ENCODE measurements at regions not wholly inside any gene's neighbourhood (a gene's known extent, or its start where the extent isn't known, plus 50 kb on each side); places are given as distances from the start of the nearest gene placed in this dataset.
"Not testable (repeated sequence)": the region's sequence is repeated elsewhere in the genome, so short reads cannot be mapped to it uniquely, and the experiment has no call there.

GRCh38 chr16:60608971-60609370 is 1427.3 kb downstream of the CDH8 start:
- H3K36me3 Mint-ChIP-seq (ENCODE audit: low read depth), result no peaks in the 10 kb centered on the region
- H3K27ac Mint-ChIP-seq, result no peak overlapping the region
- H3K9me3 Mint-ChIP-seq, result peaks cover 13% of the 10 kb centered on the region
- H3K4me3 Mint-ChIP-seq, result no peak overlapping the region
- H3K4me1 Mint-ChIP-seq (ENCODE audit: low read depth), result no peaks in the 10 kb centered on the region
- no peaks in the 10 kb centered on the region for H3K27me3 Mint-ChIP-seq

GRCh38 chr16:60605652-60606051 is 1430.6 kb downstream of the CDH8 start:
- not testable (repeated sequence) for H3K36me3 Mint-ChIP-seq (ENCODE audit: low read depth); H3K4me1 Mint-ChIP-seq (ENCODE audit: low read depth); H3K27ac Mint-ChIP-seq; H3K27me3 Mint-ChIP-seq; H3K4me3 Mint-ChIP-seq
- peaks cover 15% of the 10 kb centered on the region for H3K9me3 Mint-ChIP-seq

GRCh38 chr16:60605176-60605575 is 1431.1 kb downstream of the CDH8 start:
- Mint-ChIP-seq H3K4me3 (no peak overlapping the region), H3K9me3 (peaks cover 15% of the 10 kb centered on the region), H3K4me1 (ENCODE audit: low read depth) (no peaks in the 10 kb centered on the region), H3K27ac (no peak overlapping the region), H3K36me3 (ENCODE audit: low read depth) (no peaks in the 10 kb centered on the region), H3K27me3 (no peaks in the 10 kb centered on the region)

- no peaks in the 10 kb centered on the region for H3K27me3 Mint-ChIP-seq
- no peak overlapping the region for H3K27ac Mint-ChIP-seq
- H3K9me3 Mint-ChIP-seq, result peaks cover 21% of the 10 kb centered on the region
- no peaks in the 10 kb centered on the region for H3K4me1 Mint-ChIP-seq (ENCODE audit: low read depth)
- no peak overlapping the region for H3K4me3 Mint-ChIP-seq
- no peaks in the 10 kb centered on the region for H3K36me3 Mint-ChIP-seq (ENCODE audit: low read depth)
These were observed 1449.7 kb downstream of the CDH8 start for GRCh38 chr16:60586493-60586892.

- Mint-ChIP-seq H3K4me1 (ENCODE audit: low read depth) (no peaks in the 10 kb centered on the region), H3K9me3 (peaks cover 23% of the 10 kb centered on the region), H3K36me3 (ENCODE audit: low read depth) (no peaks in the 10 kb centered on the region), H3K27ac (no peak overlapping the region), H3K27me3 (no peaks in the 10 kb centered on the region), H3K4me3 (no peak overlapping the region)
These were observed 1453.7 kb downstream of the CDH8 start for GRCh38 chr16:60582528-60582927.

GRCh38 chr16:60566901-60567300 is 1469.3 kb downstream of the CDH8 start:
- H3K36me3 Mint-ChIP-seq (ENCODE audit: low read depth), result no peaks in the 10 kb centered on the region
- no peak overlapping the region for H3K27ac Mint-ChIP-seq
- H3K9me3 Mint-ChIP-seq, result peaks cover 7% of the 10 kb centered on the region
- no peaks in the 10 kb centered on the region for H3K4me1 Mint-ChIP-seq (ENCODE audit: low read depth)
- H3K4me3 Mint-ChIP-seq, result no peak overlapping the region
- no peaks in the 10 kb centered on the region for H3K27me3 Mint-ChIP-seq

GRCh38 chr16:60564588-60564987 is 1471.7 kb downstream of the CDH8 start:
- Mint-ChIP-seq H3K4me3 (no peak overlapping the region), H3K4me1 (ENCODE audit: low read depth) (no peaks in the 10 kb centered on the region), H3K9me3 (no peaks in the 10 kb centered on the region), H3K36me3 (ENCODE audit: low read depth) (no peaks in the 10 kb centered on the region), H3K27ac (no peak overlapping the region), H3K27me3 (no peaks in the 10 kb centered on the region)

- Mint-ChIP-seq H3K9me3 (peaks cover 4% of the 10 kb centered on the region), H3K36me3 (ENCODE audit: low read depth) (no peaks in the 10 kb centered on the region), H3K4me3 (no peak overlapping the region), H3K27me3 (no peaks in the 10 kb centered on the region), H3K27ac (no peak overlapping the region), H3K4me1 (ENCODE audit: low read depth) (no peaks in the 10 kb centered on the region)
These were observed 1473.1 kb downstream of the CDH8 start for GRCh38 chr16:60563166-60563565.

GRCh38 chr16:60558936-60559335 is 1477.3 kb downstream of the CDH8 start:
- Mint-ChIP-seq H3K36me3 (ENCODE audit: low read depth) (no peaks in the 10 kb centered on the region), H3K4me1 (ENCODE audit: low read depth) (no peaks in the 10 kb centered on the region), H3K4me3 (no peak overlapping the region), H3K27ac (no peak overlapping the region), H3K9me3 (peaks cover 4% of the 10 kb centered on the region), H3K27me3 (no peaks in the 10 kb centered on the region)

GRCh38 chr16:60553090-60553757 is 1483.0 kb downstream of the CDH8 start:
- H3K27me3 Mint-ChIP-seq, result no peaks in the 10 kb centered on the region
- no peak overlapping the region for H3K27ac Mint-ChIP-seq
- no peaks in the 10 kb centered on the region for H3K4me1 Mint-ChIP-seq (ENCODE audit: low read depth)
- H3K9me3 Mint-ChIP-seq, result peaks cover 11% of the 10 kb centered on the region
- no peaks in the 10 kb centered on the region for H3K36me3 Mint-ChIP-seq (ENCODE audit: low read depth)
- H3K4me3 Mint-ChIP-seq, result no peak overlapping the region

GRCh38 chr16:60541535-60541934 is 1494.7 kb downstream of the CDH8 start:
- H3K27ac Mint-ChIP-seq, result no peak overlapping the region
- no peaks in the 10 kb centered on the region for H3K4me1 Mint-ChIP-seq (ENCODE audit: low read depth)
- peaks cover 14% of the 10 kb centered on the region for H3K9me3 Mint-ChIP-seq
- H3K27me3 Mint-ChIP-seq, result no peaks in the 10 kb centered on the region
- no peak overlapping the region for H3K4me3 Mint-ChIP-seq
- H3K36me3 Mint-ChIP-seq (ENCODE audit: low read depth), result no peaks in the 10 kb centered on the region

- no peaks in the 10 kb centered on the region for H3K4me1 Mint-ChIP-seq (ENCODE audit: low read depth)
These were observed 1525.3 kb downstream of the CDH8 start for GRCh38 chr16:60510941-60511340.

GRCh38 chr16:60510208-60510607 is 1526.0 kb downstream of the CDH8 start:
- Mint-ChIP-seq H3K9me3 (peaks cover 14% of the 10 kb centered on the region), H3K4me1 (ENCODE audit: low read depth) (no peaks in the 10 kb centered on the region), H3K27ac (no peak overlapping the region), H3K36me3 (ENCODE audit: low read depth) (no peaks in the 10 kb centered on the region), H3K4me3 (no peak overlapping the region), H3K27me3 (no peaks in the 10 kb centered on the region)

More at GRCh38 chr16:60510941-60511340, 1525.3 kb downstream of the CDH8 start:
- no peaks in the 10 kb centered on the region for H3K27me3 Mint-ChIP-seq
- no peak overlapping the region for H3K27ac Mint-ChIP-seq
- no peak overlapping the region for H3K4me3 Mint-ChIP-seq
- no peaks in the 10 kb centered on the region for H3K36me3 Mint-ChIP-seq (ENCODE audit: low read depth)
- H3K9me3 Mint-ChIP-seq, result peaks cover 17% of the 10 kb centered on the region

- Mint-ChIP-seq H3K4me1 (ENCODE audit: low read depth) (no peaks in the 10 kb centered on the region), H3K9me3 (peaks cover 11% of the 10 kb centered on the region), H3K27me3 (no peaks in the 10 kb centered on the region), H3K27ac (no peak overlapping the region), H3K36me3 (ENCODE audit: low read depth) (no peaks in the 10 kb centered on the region), H3K4me3 (no peak overlapping the region)
These were observed 1545.0 kb downstream of the CDH8 start for GRCh38 chr16:60491273-60491672.

GRCh38 chr16:60485872-60486489 is 1550.3 kb downstream of the CDH8 start:
- no peak overlapping the region for H3K4me3 Mint-ChIP-seq
- H3K27ac Mint-ChIP-seq, result no peak overlapping the region
- peaks cover 5% of the 10 kb centered on the region for H3K9me3 Mint-ChIP-seq
- H3K36me3 Mint-ChIP-seq (ENCODE audit: low read depth), result no peaks in the 10 kb centered on the region
- no peaks in the 10 kb centered on the region for H3K4me1 Mint-ChIP-seq (ENCODE audit: low read depth)
- no peaks in the 10 kb centered on the region for H3K27me3 Mint-ChIP-seq

GRCh38 chr16:60484901-60485300 is 1551.3 kb downstream of the CDH8 start:
- Mint-ChIP-seq H3K9me3 (peaks cover 2% of the 10 kb centered on the region), H3K4me3 (no peak overlapping the region), H3K27me3 (no peaks in the 10 kb centered on the region), H3K4me1 (ENCODE audit: low read depth) (no peaks in the 10 kb centered on the region), H3K27ac (no peak overlapping the region), H3K36me3 (ENCODE audit: low read depth) (no peaks in the 10 kb centered on the region)
